GM23338 (cell line): ENCODE measurements at regions not wholly inside any gene's neighbourhood (a gene's known extent, or its start where the extent isn't known, plus 50 kb on each side); places are given as distances from the start of the nearest gene placed in this dataset.
A peak's percentile ranks its signal among the peaks of the same experiment; 100 is the strongest.

ENCODE experiments used
- ATAC-seq: fragments of 200-7000 bp; cut with Tn5 transposase; 3 replicates; pipeline ENCODE4 v1.9.1; 2020
- DNase-seq: peaks from one replicate; pipeline ENCODE4 v3.0.0-alpha.2; 2015; ENCODE audit warnings: low spot score
- H2AFZ ChIP-seq: fragments of 200-600 bp; sonication (generic); 2 replicates; pipeline ENCODE4 v1.8.0; 2016; ENCODE audit warnings: antibody characterized with exemption, mild to moderate bottlenecking, moderate library complexity
- H3F3A ChIP-seq: fragments of 200-600 bp; sonication (generic); replicated peaks from 2 replicates; pipeline ENCODE4 v1.8.0; 2017; ENCODE audit warnings: antibody characterized with exemption, mixed run types, low read depth
- H3K27ac ChIP-seq: fragments of 200-600 bp; sonication (generic); 2 replicates; pipeline ENCODE4 v1.6.1; 2016; ENCODE audit warnings: low read depth
- H3K27me3 ChIP-seq: fragments of 200-600 bp; sonication (generic); 2 replicates; pipeline ENCODE4 v1.8.0; 2016; ENCODE audit warnings: mild to moderate bottlenecking, mixed run types, moderate library complexity; ENCODE audit not compliant: insufficient read depth
- H3K36me3 ChIP-seq: fragments of 200-600 bp; sonication (generic); 2 replicates; pipeline ENCODE4 v1.8.0; 2016; ENCODE audit warnings: mild to moderate bottlenecking; ENCODE audit not compliant: insufficient read depth
- H3K4me1 ChIP-seq: fragments of 200-600 bp; sonication (generic); 2 replicates; pipeline ENCODE4 v1.8.0; 2016; ENCODE audit warnings: mild to moderate bottlenecking, moderate library complexity; ENCODE audit not compliant: insufficient read depth
- H3K4me2 ChIP-seq: fragments of 200-600 bp; sonication (generic); 2 replicates; pipeline ENCODE4 v1.7.1; 2017; ENCODE audit warnings: mixed run types
- H3K4me3 ChIP-seq: fragments of 200-600 bp; sonication (generic); 2 replicates; pipeline ENCODE4 v1.6.1; 2016; ENCODE audit warnings: mixed run types
- H3K79me2 ChIP-seq: fragments of 200-600 bp; sonication (generic); replicated peaks from 2 replicates; pipeline ENCODE4 v1.8.0; 2017; ENCODE audit warnings: mild to moderate bottlenecking; ENCODE audit not compliant: insufficient read depth
- H3K9me2 ChIP-seq: fragments of 200-600 bp; sonication (generic); 2 replicates; pipeline ENCODE4 v1.8.0; 2017; ENCODE audit not compliant: insufficient read depth
- H4K20me1 ChIP-seq: fragments of 200-600 bp; sonication (generic); replicated peaks from 2 replicates; pipeline ENCODE4 v1.8.0; 2017; ENCODE audit warnings: mild to moderate bottlenecking; ENCODE audit not compliant: insufficient read depth
- H3K27ac Mint-ChIP-seq: 2 replicates; pipeline ENCODE4 v1.8.0; 2020; ENCODE audit warnings: inconsistent platforms, mild to moderate bottlenecking, moderate library complexity, mixed read lengths
- H3K27me3 Mint-ChIP-seq: 3 replicates; pipeline ENCODE4 v1.8.0; 2022; ENCODE audit warnings: low read depth, mild to moderate bottlenecking, moderate library complexity, mixed read lengths, inconsistent platforms; ENCODE audit not compliant: insufficient read depth, poor library complexity
- H3K36me3 Mint-ChIP-seq: 3 replicates; pipeline ENCODE4 v1.8.0; 2021; ENCODE audit warnings: low read depth, mild to moderate bottlenecking, inconsistent platforms, moderate library complexity, mixed read lengths
- H3K4me1 Mint-ChIP-seq: 3 replicates; pipeline ENCODE4 v1.8.0; 2020; ENCODE audit warnings: mild to moderate bottlenecking, inconsistent platforms, mixed read lengths
- H3K4me3 Mint-ChIP-seq: 3 replicates; pipeline ENCODE4 v1.8.0; 2021; ENCODE audit warnings: moderate library complexity, mild to moderate bottlenecking, inconsistent platforms, mixed read lengths
- H3K9me3 Mint-ChIP-seq: 3 replicates; pipeline ENCODE4 v1.8.0; 2020; ENCODE audit warnings: moderate library complexity, mild to moderate bottlenecking, inconsistent platforms, mixed read lengths
- CREB1 ChIP-seq: fragments of 250-450 bp; sonication (Bioruptor Pico); IDR thresholded peaks from 2 replicates; pipeline ENCODE4 v1.5.0; 2020; ENCODE audit warnings: low read depth, mild to moderate bottlenecking, moderate library complexity
- EZH2 ChIP-seq: fragments of 200-600 bp; sonication (generic); IDR thresholded peaks from one replicate; pipeline ENCODE4 v1.8.0; 2017; ENCODE audit warnings: antibody characterized with exemption, mild to moderate bottlenecking, low read depth; ENCODE audit not compliant: unreplicated experiment
- EZH2phosphoT487 ChIP-seq: fragments of 200-600 bp; sonication (generic); IDR thresholded peaks from one replicate; pipeline ENCODE4 v1.8.1; 2018; ENCODE audit warnings: antibody characterized with exemption; ENCODE audit not compliant: unreplicated experiment
- JUNB ChIP-seq: IDR thresholded peaks from one replicate; pipeline ENCODE4 v1.6.1; 2016; ENCODE audit warnings: antibody characterized with exemption; ENCODE audit not compliant: unreplicated experiment
- NANOG ChIP-seq: IDR thresholded peaks from 2 replicates; pipeline ENCODE4 v1.6.1; 2016; ENCODE audit warnings: antibody characterized with exemption, borderline replicate concordance
- POLR2AphosphoS5 ChIP-seq: IDR thresholded peaks from 2 replicates; pipeline ENCODE4 v1.6.1; 2016; ENCODE audit warnings: antibody characterized with exemption, low read depth
- STAT1 ChIP-seq: IDR thresholded peaks from one replicate; pipeline ENCODE4 v1.6.1; 2016; ENCODE audit warnings: antibody characterized with exemption; ENCODE audit not compliant: unreplicated experiment
- ZNF114 ChIP-seq: fragments of 250-450 bp; sonication (Bioruptor Pico); IDR thresholded peaks from 2 replicates; pipeline ENCODE4 v1.5.0; 2020; ENCODE audit warnings: mild to moderate bottlenecking, moderate library complexity
- ZNF331 ChIP-seq: fragments of 250-450 bp; sonication (Bioruptor Pico); IDR thresholded peaks from 2 replicates; pipeline ENCODE4 v1.5.0; 2020; ENCODE audit warnings: low read depth, mild to moderate bottlenecking, moderate library complexity
- TF ChIP-seq, protein P1 (sequence below), 2 experiments: fragments of 200-600 bp in 1 of 2; sonication (generic) in 1 of 2; conservative IDR thresholded peaks; 2 replicates each; pipeline versions ENCODE4 v1.5.1 to v1.6.1; 2016 to 2017; ENCODE audit warnings: antibody characterized with exemption in 2 of 2, low read depth in 2 of 2, mild to moderate bottlenecking in 2 of 2, moderate library complexity in 1 of 2
- TF ChIP-seq, protein P2 (sequence below): IDR thresholded peaks from 2 replicates; pipeline ENCODE4 v1.6.1; 2016; ENCODE audit warnings: antibody characterized with exemption
- TF ChIP-seq, protein P3 (sequence below): IDR thresholded peaks from one replicate; pipeline ENCODE4 v1.6.1; 2018; ENCODE audit warnings: antibody characterized with exemption; ENCODE audit not compliant: unreplicated experiment
- TF ChIP-seq, protein P4 (sequence below): fragments of 250-450 bp; sonication (Bioruptor Pico); IDR thresholded peaks from 2 replicates; pipeline ENCODE4 v1.5.0; 2020; ENCODE audit warnings: mild to moderate bottlenecking, moderate library complexity

DNA sequence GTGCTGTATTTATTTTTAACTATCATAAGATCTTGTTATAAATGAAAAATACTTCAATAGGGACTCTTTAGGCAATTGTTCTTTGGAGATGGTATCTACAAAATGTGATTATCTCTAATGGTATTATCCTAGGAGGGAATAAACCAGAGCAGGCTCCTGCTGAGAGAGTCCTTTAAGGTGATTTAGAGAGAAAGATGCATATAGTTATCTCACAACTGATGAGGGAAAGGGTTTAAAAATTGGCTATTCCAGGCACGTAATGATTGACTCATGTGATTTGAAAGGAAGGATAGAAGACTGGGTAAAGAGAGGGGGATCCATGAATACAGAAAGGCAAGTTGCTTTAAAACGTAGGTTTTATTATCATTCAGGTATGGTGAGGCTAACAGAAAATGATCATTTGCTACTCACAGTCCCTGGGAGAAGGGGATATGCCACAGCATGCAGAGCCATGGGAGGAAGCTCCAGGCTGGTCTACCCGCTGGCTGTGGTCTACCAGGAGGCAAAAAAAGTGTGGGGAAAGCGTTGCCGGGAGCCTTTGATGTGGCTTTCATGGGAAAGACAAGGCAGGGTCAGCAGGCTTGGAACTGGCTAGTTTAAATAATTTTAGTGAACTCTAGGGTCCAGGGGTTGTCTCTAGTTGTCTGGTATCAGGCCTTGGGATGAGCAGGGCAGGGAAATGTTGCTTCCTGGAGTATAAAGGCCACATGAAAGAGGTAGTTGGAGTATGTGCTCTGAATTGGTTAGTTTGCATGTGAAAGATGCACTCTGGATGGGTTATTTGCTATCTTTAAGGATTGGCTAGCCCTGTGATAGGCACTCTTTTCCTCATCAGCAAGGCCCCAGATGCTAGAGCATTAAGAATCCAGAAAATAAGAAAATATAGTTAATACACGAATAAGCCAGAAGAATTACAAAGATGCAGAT is 798.4 kb upstream of the GRM7 start:
- H3K4me1 ChIP-seq, result no peaks in the 10 kb centered on the region
- H3F3A ChIP-seq, result no peaks in the 10 kb centered on the region
- H3K9me3 Mint-ChIP-seq, result peaks cover 76% of the 10 kb centered on the region
- peaks cover 3% of the 10 kb centered on the region for H3K27me3 Mint-ChIP-seq
- no peak overlapping the region for H3K4me2 ChIP-seq
- no peak overlapping the region for H3K4me3 Mint-ChIP-seq
- H3K9me2 ChIP-seq, result no peaks in the 10 kb centered on the region
- no peak overlapping the region for H3K4me3 ChIP-seq
- TF ChIP-seq EZH2phosphoT487, result no peak
- no peak for TF ChIP-seq STAT1
- no peak for TF ChIP-seq ZNF331 (CRISPR knock-in tag)
- no peak for TF ChIP-seq JUNB
- TF ChIP-seq, protein P1, sequence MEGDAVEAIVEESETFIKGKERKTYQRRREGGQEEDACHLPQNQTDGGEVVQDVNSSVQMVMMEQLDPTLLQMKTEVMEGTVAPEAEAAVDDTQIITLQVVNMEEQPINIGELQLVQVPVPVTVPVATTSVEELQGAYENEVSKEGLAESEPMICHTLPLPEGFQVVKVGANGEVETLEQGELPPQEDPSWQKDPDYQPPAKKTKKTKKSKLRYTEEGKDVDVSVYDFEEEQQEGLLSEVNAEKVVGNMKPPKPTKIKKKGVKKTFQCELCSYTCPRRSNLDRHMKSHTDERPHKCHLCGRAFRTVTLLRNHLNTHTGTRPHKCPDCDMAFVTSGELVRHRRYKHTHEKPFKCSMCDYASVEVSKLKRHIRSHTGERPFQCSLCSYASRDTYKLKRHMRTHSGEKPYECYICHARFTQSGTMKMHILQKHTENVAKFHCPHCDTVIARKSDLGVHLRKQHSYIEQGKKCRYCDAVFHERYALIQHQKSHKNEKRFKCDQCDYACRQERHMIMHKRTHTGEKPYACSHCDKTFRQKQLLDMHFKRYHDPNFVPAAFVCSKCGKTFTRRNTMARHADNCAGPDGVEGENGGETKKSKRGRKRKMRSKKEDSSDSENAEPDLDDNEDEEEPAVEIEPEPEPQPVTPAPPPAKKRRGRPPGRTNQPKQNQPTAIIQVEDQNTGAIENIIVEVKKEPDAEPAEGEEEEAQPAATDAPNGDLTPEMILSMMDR (conservative IDR thresholded peaks at IDR 0.05; ENCODE audit: low read depth in 2 of 2), result no peak
- TF ChIP-seq ZNF114 (CRISPR knock-in tag), result no peak
- TF ChIP-seq EZH2, result no peak
- TF ChIP-seq, protein P2, sequence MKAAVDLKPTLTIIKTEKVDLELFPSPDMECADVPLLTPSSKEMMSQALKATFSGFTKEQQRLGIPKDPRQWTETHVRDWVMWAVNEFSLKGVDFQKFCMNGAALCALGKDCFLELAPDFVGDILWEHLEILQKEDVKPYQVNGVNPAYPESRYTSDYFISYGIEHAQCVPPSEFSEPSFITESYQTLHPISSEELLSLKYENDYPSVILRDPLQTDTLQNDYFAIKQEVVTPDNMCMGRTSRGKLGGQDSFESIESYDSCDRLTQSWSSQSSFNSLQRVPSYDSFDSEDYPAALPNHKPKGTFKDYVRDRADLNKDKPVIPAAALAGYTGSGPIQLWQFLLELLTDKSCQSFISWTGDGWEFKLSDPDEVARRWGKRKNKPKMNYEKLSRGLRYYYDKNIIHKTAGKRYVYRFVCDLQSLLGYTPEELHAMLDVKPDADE, result no peak
- TF ChIP-seq POLR2AphosphoS5, result no peak
- TF ChIP-seq NANOG, result no peak
- TF ChIP-seq, protein P3, sequence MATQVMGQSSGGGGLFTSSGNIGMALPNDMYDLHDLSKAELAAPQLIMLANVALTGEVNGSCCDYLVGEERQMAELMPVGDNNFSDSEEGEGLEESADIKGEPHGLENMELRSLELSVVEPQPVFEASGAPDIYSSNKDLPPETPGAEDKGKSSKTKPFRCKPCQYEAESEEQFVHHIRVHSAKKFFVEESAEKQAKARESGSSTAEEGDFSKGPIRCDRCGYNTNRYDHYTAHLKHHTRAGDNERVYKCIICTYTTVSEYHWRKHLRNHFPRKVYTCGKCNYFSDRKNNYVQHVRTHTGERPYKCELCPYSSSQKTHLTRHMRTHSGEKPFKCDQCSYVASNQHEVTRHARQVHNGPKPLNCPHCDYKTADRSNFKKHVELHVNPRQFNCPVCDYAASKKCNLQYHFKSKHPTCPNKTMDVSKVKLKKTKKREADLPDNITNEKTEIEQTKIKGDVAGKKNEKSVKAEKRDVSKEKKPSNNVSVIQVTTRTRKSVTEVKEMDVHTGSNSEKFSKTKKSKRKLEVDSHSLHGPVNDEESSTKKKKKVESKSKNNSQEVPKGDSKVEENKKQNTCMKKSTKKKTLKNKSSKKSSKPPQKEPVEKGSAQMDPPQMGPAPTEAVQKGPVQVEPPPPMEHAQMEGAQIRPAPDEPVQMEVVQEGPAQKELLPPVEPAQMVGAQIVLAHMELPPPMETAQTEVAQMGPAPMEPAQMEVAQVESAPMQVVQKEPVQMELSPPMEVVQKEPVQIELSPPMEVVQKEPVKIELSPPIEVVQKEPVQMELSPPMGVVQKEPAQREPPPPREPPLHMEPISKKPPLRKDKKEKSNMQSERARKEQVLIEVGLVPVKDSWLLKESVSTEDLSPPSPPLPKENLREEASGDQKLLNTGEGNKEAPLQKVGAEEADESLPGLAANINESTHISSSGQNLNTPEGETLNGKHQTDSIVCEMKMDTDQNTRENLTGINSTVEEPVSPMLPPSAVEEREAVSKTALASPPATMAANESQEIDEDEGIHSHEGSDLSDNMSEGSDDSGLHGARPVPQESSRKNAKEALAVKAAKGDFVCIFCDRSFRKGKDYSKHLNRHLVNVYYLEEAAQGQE, result no peak
- TF ChIP-seq, protein P4, sequence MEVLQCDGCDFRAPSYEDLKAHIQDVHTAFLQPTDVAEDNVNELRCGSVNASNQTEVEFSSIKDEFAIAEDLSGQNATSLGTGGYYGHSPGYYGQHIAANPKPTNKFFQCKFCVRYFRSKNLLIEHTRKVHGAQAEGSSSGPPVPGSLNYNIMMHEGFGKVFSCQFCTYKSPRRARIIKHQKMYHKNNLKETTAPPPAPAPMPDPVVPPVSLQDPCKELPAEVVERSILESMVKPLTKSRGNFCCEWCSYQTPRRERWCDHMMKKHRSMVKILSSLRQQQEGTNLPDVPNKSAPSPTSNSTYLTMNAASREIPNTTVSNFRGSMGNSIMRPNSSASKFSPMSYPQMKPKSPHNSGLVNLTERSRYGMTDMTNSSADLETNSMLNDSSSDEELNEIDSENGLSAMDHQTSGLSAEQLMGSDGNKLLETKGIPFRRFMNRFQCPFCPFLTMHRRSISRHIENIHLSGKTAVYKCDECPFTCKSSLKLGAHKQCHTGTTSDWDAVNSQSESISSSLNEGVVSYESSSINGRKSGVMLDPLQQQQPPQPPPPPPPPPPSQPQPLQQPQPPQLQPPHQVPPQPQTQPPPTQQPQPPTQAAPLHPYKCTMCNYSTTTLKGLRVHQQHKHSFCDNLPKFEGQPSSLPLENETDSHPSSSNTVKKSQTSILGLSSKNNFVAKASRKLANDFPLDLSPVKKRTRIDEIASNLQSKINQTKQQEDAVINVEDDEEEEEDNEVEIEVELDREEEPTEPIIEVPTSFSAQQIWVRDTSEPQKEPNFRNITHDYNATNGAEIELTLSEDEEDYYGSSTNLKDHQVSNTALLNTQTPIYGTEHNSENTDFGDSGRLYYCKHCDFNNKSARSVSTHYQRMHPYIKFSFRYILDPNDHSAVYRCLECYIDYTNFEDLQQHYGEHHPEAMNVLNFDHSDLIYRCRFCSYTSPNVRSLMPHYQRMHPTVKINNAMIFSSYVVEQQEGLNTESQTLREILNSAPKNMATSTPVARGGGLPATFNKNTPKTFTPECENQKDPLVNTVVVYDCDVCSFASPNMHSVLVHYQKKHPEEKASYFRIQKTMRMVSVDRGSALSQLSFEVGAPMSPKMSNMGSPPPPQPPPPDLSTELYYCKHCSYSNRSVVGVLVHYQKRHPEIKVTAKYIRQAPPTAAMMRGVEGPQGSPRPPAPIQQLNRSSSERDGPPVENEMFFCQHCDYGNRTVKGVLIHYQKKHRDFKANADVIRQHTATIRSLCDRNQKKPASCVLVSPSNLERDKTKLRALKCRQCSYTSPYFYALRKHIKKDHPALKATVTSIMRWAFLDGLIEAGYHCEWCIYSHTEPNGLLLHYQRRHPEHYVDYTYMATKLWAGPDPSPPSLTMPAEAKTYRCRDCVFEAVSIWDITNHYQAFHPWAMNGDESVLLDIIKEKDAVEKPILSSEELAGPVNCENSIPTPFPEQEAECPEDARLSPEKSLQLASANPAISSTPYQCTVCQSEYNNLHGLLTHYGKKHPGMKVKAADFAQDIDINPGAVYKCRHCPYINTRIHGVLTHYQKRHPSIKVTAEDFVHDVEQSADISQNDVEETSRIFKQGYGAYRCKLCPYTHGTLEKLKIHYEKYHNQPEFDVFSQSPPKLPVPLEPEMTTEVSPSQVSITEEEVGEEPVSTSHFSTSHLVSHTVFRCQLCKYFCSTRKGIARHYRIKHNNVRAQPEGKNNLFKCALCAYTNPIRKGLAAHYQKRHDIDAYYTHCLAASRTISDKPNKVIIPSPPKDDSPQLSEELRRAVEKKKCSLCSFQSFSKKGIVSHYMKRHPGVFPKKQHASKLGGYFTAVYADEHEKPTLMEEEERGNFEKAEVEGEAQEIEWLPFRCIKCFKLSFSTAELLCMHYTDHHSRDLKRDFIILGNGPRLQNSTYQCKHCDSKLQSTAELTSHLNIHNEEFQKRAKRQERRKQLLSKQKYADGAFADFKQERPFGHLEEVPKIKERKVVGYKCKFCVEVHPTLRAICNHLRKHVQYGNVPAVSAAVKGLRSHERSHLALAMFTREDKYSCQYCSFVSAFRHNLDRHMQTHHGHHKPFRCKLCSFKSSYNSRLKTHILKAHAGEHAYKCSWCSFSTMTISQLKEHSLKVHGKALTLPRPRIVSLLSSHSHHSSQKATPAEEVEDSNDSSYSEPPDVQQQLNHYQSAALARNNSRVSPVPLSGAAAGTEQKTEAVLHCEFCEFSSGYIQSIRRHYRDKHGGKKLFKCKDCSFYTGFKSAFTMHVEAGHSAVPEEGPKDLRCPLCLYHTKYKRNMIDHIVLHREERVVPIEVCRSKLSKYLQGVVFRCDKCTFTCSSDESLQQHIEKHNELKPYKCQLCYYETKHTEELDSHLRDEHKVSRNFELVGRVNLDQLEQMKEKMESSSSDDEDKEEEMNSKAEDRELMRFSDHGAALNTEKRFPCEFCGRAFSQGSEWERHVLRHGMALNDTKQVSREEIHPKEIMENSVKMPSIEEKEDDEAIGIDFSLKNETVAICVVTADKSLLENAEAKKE, result no peak
- TF ChIP-seq CREB1 (CRISPR knock-in tag), result no peak
- peaks cover 7% of the 10 kb centered on the region; the same call in 1 of the 3 replicates for H3K36me3 Mint-ChIP-seq
- no peaks in the 10 kb centered on the region for H3K27me3 ChIP-seq
- no peaks in the 10 kb centered on the region for H4K20me1 ChIP-seq
- DNase-seq (no peak), ATAC-seq (peak; percentile 63)
- peak overlapping the region; percentile 74; the same call in 1 of the 2 replicates for H3K27ac Mint-ChIP-seq
- no peak overlapping the region for H3K27ac ChIP-seq
- H3K4me1 Mint-ChIP-seq, result peaks cover 28% of the 10 kb centered on the region
- no peaks in the 10 kb centered on the region for H3K79me2 ChIP-seq
- H3K36me3 ChIP-seq, result peaks cover 4% of the 10 kb centered on the region
- H2AFZ ChIP-seq, result no peak overlapping the region
